IMR-90 (cell line): ENCODE measurements at regions not wholly inside any gene's neighbourhood (a gene's known extent, or its start where the extent isn't known, plus 50 kb on each side); places are given as distances from the start of the nearest gene placed in this dataset.

Experiments used
- ATAC-seq: fragments of 200-7000 bp; cut with Tn5 transposase; 2 replicates; pipeline ENCODE4 v1.9.1; 2020; ENCODE audit warnings: low read depth, mild to moderate bottlenecking, moderate library complexity
- BruUV-seq: library from RNA; stranded (reverse); fragments of 400-500 nt; replicated peaks from 2 replicates; lab custom pipeline; 2021; lab: Mats Ljungman, UMichigan
- CTCF ChIA-PET: fragments of 300-600 bp; formaldehyde crosslinking; extraction: SDS; loops from one replicate; lab custom pipeline; 2021; ENCODE audit warnings: antibody characterized with exemption; lab: Yijun Ruan, JAX
- POLR2A ChIA-PET: fragments of 300-600 bp; sonication (Branson Sonifier 250); formaldehyde crosslinking; loops from one replicate; lab custom pipeline; 2022; ENCODE audit warnings: antibody characterized with exemption; ENCODE audit not compliant: unreplicated experiment; lab: Charles Lee
- DNase-seq: peaks from one replicate; pipeline ENCODE4 v3.0.0; 2013
- H2AFZ ChIP-seq: replicated peaks from 2 replicates; pipeline ENCODE3; 2013; ENCODE audit warnings: low read length, mild to moderate bottlenecking; ENCODE audit not compliant: poor library complexity
- H2AK5ac ChIP-seq: 2 replicates; pipeline ENCODE4 v1.6.1; 2013; ENCODE audit warnings: low read depth, low read length, inconsistent platforms
- H2AK9ac ChIP-seq: replicated peaks from 2 replicates; pipeline ENCODE3; 2013; ENCODE audit warnings: mild to moderate bottlenecking, low read depth, low read length, moderate library complexity; ENCODE audit not compliant: poor library complexity
- H2BK120ac ChIP-seq: 2 replicates; pipeline ENCODE4 v1.6.1; 2013; ENCODE audit warnings: low read depth, low read length, inconsistent platforms
- H2BK15ac ChIP-seq: 3 replicates; pipeline ENCODE4 v1.6.1; 2013; ENCODE audit warnings: low read depth, low read length, inconsistent platforms
- H2BK20ac ChIP-seq: 2 replicates; pipeline ENCODE4 v1.6.1; 2013; ENCODE audit warnings: low read depth, mild to moderate bottlenecking, inconsistent platforms, low read length, moderate library complexity
- H2BK5ac ChIP-seq: 2 replicates; pipeline ENCODE4 v1.6.1; 2013; ENCODE audit warnings: mild to moderate bottlenecking, low read depth, low read length, inconsistent platforms; ENCODE audit not compliant: poor library complexity, severe bottlenecking
- H3K14ac ChIP-seq: replicated peaks from 2 replicates; pipeline ENCODE4 v1.6.1; 2013; ENCODE audit warnings: low read depth, low read length, inconsistent platforms
- H3K18ac ChIP-seq: 2 replicates; pipeline ENCODE4 v1.6.1; 2013; ENCODE audit warnings: low read depth, low read length, control low read depth
- H3K23ac ChIP-seq: 2 replicates; pipeline ENCODE4 v1.6.1; 2013; ENCODE audit warnings: low read depth, low read length, inconsistent platforms
- H3K27ac ChIP-seq: 2 replicates; pipeline ENCODE4 v1.5.1; 2013; ENCODE audit warnings: mild to moderate bottlenecking, control low read depth, low read length; ENCODE audit not compliant: insufficient read depth
- H3K27me3 ChIP-seq: 2 replicates; pipeline ENCODE4 v1.6.1; 2013; ENCODE audit warnings: low read length; ENCODE audit not compliant: control insufficient read depth, insufficient read depth
- H3K36me3 ChIP-seq: 2 replicates; pipeline ENCODE4 v1.6.1; 2013; ENCODE audit warnings: low read length, mixed read lengths; ENCODE audit not compliant: control insufficient read depth, insufficient read depth
- H3K4ac ChIP-seq: 2 replicates; pipeline ENCODE4 v1.6.1; 2013; ENCODE audit warnings: low read depth, low read length, inconsistent platforms
- H3K4me1 ChIP-seq: 2 replicates; pipeline ENCODE4 v1.6.1; 2013; ENCODE audit warnings: low read length, mixed read lengths; ENCODE audit not compliant: control insufficient read depth, insufficient read depth
- H3K4me2 ChIP-seq: 2 replicates; pipeline ENCODE4 v1.6.1; 2013; ENCODE audit warnings: low read depth, mild to moderate bottlenecking, control low read depth, low read length, moderate library complexity
- H3K4me3 ChIP-seq: 2 replicates; pipeline ENCODE4 v1.5.1; 2013; ENCODE audit warnings: low read depth, mild to moderate bottlenecking, control low read depth, low read length, moderate library complexity; ENCODE audit not compliant: insufficient read depth
- H3K56ac ChIP-seq: 2 replicates; pipeline ENCODE4 v1.6.1; 2013; ENCODE audit warnings: low read length, inconsistent platforms; ENCODE audit not compliant: insufficient read depth; ENCODE audit errors: extremely low read depth
- H3K79me1 ChIP-seq, 2 experiments: 2 replicates each; pipeline ENCODE4 v1.6.1; 2013; ENCODE audit warnings: low read length in 2 of 2, inconsistent platforms in 1 of 2, low read depth in 1 of 2
- H3K9ac ChIP-seq: 2 replicates; pipeline ENCODE4 v1.6.1; 2013; ENCODE audit warnings: low read depth, low read length, control low read depth
- H3K9me1 ChIP-seq: 2 replicates; pipeline ENCODE4 v1.6.1; 2013; ENCODE audit warnings: low read length, inconsistent platforms; ENCODE audit not compliant: insufficient read depth
- H3K9me3 ChIP-seq: 2 replicates; pipeline ENCODE4 v1.6.1; 2013; ENCODE audit warnings: low read length; ENCODE audit not compliant: control insufficient read depth, insufficient read depth
- H4K20me1 ChIP-seq: 2 replicates; pipeline ENCODE4 v1.6.1; 2013; ENCODE audit warnings: low read length, inconsistent platforms; ENCODE audit not compliant: insufficient read depth
- H4K5ac ChIP-seq: 2 replicates; pipeline ENCODE4 v1.6.1; 2013; ENCODE audit warnings: mild to moderate bottlenecking, low read depth, low read length, control low read depth
- H4K8ac ChIP-seq, 2 experiments: 2 replicates each; pipeline ENCODE4 v1.6.1; 2013; ENCODE audit warnings: low read depth in 2 of 2, low read length in 2 of 2, control low read depth in 1 of 2, inconsistent platforms in 1 of 2
- H4K91ac ChIP-seq: 2 replicates; pipeline ENCODE4 v1.6.1; 2013; ENCODE audit warnings: low read depth, low read length, inconsistent platforms; ENCODE audit not compliant: insufficient read depth
- BHLHE40 ChIP-seq: fragments of 150-350 bp; IDR thresholded peaks from 2 replicates; pipeline ENCODE4 v1.6.1; 2016; ENCODE audit warnings: mild to moderate bottlenecking, low read depth, low read length
- CEBPB ChIP-seq: IDR thresholded peaks from 2 replicates; pipeline ENCODE4 v1.6.1; 2012; ENCODE audit warnings: low read depth, low read length, improper control_type of control experiment
- ELK1 ChIP-seq: fragments of 150-350 bp; IDR thresholded peaks from 2 replicates; pipeline ENCODE4 v1.6.1; 2016; ENCODE audit warnings: low read depth, mild to moderate bottlenecking, low read length, moderate library complexity, borderline replicate concordance
- FOS ChIP-seq: fragments of 150-350 bp; IDR thresholded peaks from 2 replicates; pipeline ENCODE4 v1.6.1; 2016; ENCODE audit warnings: low read depth, low read length
- MAFK ChIP-seq: IDR thresholded peaks from 2 replicates; pipeline ENCODE4 v1.6.1; 2012; ENCODE audit warnings: low read depth, low read length, improper control_type of control experiment
- MAZ ChIP-seq: IDR thresholded peaks from 2 replicates; pipeline ENCODE4 v1.6.1; 2012; ENCODE audit warnings: low read depth, mild to moderate bottlenecking, low read length, improper control_type of control experiment, moderate library complexity, borderline replicate concordance
- NFE2L2 ChIP-seq: fragments of 150-350 bp; IDR thresholded peaks from 2 replicates; pipeline ENCODE4 v1.6.1; 2016; ENCODE audit warnings: low read depth, mild to moderate bottlenecking, low read length
- POLR2A ChIP-seq: IDR thresholded peaks from 2 replicates; pipeline ENCODE4 v1.6.1; 2012; ENCODE audit warnings: mild to moderate bottlenecking, low read depth, low read length
- RAD21 ChIP-seq: IDR thresholded peaks from 2 replicates; pipeline ENCODE4 v1.6.1; 2012; ENCODE audit warnings: low read length, improper control_type of control experiment
- RFX5 ChIP-seq: IDR thresholded peaks from 2 replicates; pipeline ENCODE4 v1.8.0; 2012; ENCODE audit warnings: low read depth, mild to moderate bottlenecking, low read length, moderate library complexity
- USF2 ChIP-seq: fragments of 150-350 bp; IDR thresholded peaks from 2 replicates; pipeline ENCODE4 v1.6.1; 2017; ENCODE audit warnings: mild to moderate bottlenecking, antibody characterized with exemption, low read length, low read depth
- WGBS, 2 experiments: methylation state at CpG; one replicate each; pipeline versions ENCODE4 v1.1.5 to v1.1.7; 2013; ENCODE audit warnings: missing lambda C conversion rate in 2 of 2; ENCODE audit not compliant: insufficient read length in 1 of 2; ENCODE audit errors: extremely low coverage in 2 of 2; 5-methylcytosine and 5-hydroxymethylcytosine counted together
- dilution Hi-C: fragments of 300-500 bp; cut with HindIII; formaldehyde crosslinking; loops from one replicate; pipeline ENCODE4 v1.14.3; 2018; ENCODE audit warnings: low sequenced_read_pairs; ENCODE audit not compliant: unreplicated experiment
- in situ Hi-C: fragments of 300-500 bp; cut with MboI; formaldehyde crosslinking; loops from 3 replicates; pipeline ENCODE4 v1.14.3; 2019; ENCODE audit warnings: low sequenced_read_pairs, inconsistent platforms, mixed read lengths
- intact Hi-C: fragments of 100-400 bp; cut with micrococcal nuclease; formaldehyde crosslinking; loops from 2 replicates; pipeline ENCODE4 v1.10.0; 2022
- TF ChIP-seq, protein P1 (sequence below): conservative IDR thresholded peaks from 2 replicates; pipeline ENCODE4 v1.5.1; 2012; ENCODE audit warnings: mild to moderate bottlenecking, low read depth, low read length, improper control_type of control experiment

DNA sequence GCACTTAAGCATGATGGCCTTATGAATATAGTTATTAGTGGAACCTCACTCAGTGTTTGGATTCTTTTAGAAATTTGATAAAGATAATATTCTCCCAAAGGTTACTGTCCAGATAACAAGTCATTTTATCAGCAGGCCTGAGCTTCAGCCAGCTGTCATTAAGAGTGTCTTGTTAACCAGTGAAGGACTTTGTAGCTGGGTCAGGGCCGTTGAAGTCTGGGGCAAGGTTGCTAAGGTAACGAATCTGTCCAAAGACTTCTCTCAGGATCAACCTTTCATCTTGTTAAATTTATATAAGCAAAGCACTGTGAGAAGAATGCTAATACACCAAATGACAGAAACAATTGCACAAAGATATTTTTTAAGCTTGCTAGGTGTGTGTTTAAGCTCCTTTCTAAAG, 271.3 kb upstream of the TMPO start:
- Histone ChIP-seq H3K23ac (no peak overlapping the region), H3K9ac (no peak overlapping the region), H4K5ac (no peak overlapping the region), H3K4ac (no peak overlapping the region), H3K27me3 (no peaks in the 10 kb centered on the region), H2BK5ac (no peak overlapping the region), H2AK5ac (no peak overlapping the region), H2AFZ (no peak overlapping the region), H3K27ac (no peak overlapping the region), H3K36me3 (no peaks in the 10 kb centered on the region), H3K9me1 (no peaks in the 10 kb centered on the region), H3K18ac (no peak overlapping the region), H2AK9ac (no peak overlapping the region), H3K4me3 (no peak overlapping the region), H3K9me3 (no peaks in the 10 kb centered on the region), H2BK20ac (no peak overlapping the region), H4K20me1 (no peaks in the 10 kb centered on the region), H3K56ac (no peak overlapping the region), H3K79me1 (no peaks in the 10 kb centered on the region), H3K4me1 (no peaks in the 10 kb centered on the region), H3K4me2 (no peak overlapping the region), H4K8ac (no peak overlapping the region), H2BK15ac (no peak overlapping the region), H4K91ac (no peak overlapping the region), H2BK120ac (no peak overlapping the region), H3K14ac (no peak overlapping the region)
- no TSS peak for BruUV-seq
- dilution Hi-C loops (no loop called here), in situ Hi-C loops (no loop called here), intact Hi-C loops (no loop called here)
- DNase-seq (no peak), ATAC-seq (no peak)
- ChIA-PET CTCF (no interaction called here), POLR2A (no interaction called here)
- WGBS, 2 experiments: no CpG with 5 or more reads among the region's 2 CpGs
- TF ChIP-seq MAFK (no peak), NFE2L2 (no peak), ELK1 (no peak), RAD21 (no peak), CEBPB (no peak), RFX5 (no peak), USF2 (no peak), POLR2A (no peak), FOS (no peak), MAZ (no peak), BHLHE40 (no peak)
- TF ChIP-seq, protein P1, sequence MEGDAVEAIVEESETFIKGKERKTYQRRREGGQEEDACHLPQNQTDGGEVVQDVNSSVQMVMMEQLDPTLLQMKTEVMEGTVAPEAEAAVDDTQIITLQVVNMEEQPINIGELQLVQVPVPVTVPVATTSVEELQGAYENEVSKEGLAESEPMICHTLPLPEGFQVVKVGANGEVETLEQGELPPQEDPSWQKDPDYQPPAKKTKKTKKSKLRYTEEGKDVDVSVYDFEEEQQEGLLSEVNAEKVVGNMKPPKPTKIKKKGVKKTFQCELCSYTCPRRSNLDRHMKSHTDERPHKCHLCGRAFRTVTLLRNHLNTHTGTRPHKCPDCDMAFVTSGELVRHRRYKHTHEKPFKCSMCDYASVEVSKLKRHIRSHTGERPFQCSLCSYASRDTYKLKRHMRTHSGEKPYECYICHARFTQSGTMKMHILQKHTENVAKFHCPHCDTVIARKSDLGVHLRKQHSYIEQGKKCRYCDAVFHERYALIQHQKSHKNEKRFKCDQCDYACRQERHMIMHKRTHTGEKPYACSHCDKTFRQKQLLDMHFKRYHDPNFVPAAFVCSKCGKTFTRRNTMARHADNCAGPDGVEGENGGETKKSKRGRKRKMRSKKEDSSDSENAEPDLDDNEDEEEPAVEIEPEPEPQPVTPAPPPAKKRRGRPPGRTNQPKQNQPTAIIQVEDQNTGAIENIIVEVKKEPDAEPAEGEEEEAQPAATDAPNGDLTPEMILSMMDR: no peak
